GM19452 (cell line): ENCODE measurements at regions not wholly inside any gene's neighbourhood (a gene's known extent, or its start where the extent isn't known, plus 50 kb on each side); places are given as distances from the start of the nearest gene placed in this dataset.
A peak's percentile ranks its signal among the peaks of the same experiment; 100 is the strongest.

ENCODE experiments used
- ATAC-seq: cut with Tn5 transposase; IDR thresholded peaks from one replicate; pipeline ENCODE4 v1.9.1; 2021; ENCODE audit not compliant: unreplicated experiment

DNA sequence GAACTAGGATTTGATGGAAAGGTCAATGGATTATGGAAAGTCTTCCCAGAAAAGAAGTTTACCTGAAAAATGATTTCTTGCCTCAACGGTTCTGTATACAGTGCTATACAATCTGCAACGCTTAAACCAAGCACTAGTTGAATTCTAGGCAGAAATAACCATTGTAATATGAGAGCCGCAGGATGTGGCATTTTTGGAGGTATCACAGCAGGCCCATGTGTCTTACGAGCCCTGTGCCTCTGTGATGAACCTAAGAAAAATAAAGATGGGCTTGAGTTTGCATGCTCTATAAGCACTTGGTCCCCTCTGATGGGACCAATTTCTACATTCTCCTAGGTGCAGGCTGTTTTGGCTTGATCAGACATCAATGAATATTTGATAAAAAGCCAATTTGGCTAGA lies 78.7 kb upstream of the RFC3 start:
- no peak for ATAC-seq

DNA sequence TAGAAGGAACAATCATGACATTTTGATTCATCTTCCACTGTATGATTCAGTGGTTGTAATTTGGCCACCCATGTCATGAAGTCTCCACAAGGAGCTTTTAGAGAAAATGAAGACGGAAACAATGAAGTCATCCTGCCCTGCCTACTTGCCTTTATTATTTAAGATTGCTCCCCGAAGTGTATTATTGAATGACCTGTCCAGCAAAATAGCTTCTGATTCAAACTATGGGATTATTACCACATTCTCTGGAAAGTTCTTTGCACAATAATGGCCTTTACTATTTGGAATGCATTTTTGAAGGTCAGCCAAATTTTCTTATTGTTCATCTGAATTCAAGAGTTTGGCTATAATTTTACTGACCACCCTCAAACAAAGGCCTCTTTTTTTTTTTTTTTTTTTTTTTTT lies 77.8 kb upstream of the RFC3 start:
- no peak for ATAC-seq

DNA sequence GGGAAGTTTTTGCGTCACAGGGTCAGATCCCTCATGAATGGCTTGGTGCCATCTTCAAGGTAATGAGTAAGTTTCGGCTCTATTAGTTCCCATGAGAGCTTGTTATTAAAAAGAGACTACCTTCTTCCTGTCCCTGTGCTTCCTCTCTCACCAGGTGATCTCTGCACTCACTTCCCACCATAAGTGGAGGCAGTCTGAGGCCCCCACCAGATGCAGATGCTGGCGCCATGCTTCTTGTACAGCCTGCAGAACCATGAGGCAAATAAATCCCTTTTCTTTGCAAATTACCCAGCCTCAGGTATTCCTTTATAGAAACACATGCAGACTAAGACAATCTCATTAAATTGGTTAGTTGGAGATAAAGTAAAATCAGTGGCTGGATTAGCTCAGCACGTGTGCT lies 75.6 kb upstream of the RFC3 start:
- ATAC-seq = no peak

DNA sequence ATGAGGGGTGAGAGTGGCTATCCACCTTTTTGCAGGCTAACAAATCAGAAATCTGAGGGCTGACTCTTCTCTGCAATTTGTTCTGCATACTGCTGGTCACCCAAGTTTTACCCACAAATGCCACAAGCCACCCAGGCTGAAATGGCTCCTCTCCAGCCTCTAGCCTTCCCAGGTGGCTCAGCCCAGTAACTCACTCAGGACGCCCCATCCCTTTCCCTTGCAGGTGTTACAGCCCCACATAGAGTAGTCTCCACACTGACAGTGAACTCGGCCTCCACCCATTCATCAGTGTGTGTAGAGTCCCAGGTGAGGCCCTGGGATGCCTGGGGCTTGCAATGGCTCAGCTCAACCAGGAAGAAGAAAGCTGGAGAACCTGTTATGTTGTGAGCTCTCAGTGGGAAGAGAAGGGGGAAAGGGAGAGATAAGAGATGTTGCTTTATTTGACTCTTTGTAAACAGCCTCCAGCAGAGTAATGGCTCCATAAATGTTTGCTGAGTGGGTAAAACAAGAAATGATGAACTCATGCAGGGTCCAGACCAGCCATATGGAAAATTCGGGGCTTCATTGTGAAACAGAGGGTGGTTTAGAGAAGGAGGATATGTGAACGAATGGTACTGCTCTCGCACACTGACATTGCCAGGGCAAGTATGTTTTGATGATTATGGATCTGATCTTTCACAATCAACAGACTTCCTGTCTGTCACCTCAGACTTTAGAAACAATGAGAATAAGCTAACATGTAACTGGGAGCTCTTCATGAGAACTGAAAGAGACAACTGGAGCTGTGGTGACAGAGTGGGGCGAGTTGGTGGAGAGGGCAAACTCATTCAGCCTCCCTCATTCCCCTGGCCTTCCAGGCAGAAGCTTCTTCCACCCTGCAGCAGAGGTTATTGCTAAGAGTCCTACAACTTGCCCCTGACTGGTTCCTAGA lies 74.2 kb upstream of the RFC3 start:
- ATAC-seq = peak; percentile 69

DNA sequence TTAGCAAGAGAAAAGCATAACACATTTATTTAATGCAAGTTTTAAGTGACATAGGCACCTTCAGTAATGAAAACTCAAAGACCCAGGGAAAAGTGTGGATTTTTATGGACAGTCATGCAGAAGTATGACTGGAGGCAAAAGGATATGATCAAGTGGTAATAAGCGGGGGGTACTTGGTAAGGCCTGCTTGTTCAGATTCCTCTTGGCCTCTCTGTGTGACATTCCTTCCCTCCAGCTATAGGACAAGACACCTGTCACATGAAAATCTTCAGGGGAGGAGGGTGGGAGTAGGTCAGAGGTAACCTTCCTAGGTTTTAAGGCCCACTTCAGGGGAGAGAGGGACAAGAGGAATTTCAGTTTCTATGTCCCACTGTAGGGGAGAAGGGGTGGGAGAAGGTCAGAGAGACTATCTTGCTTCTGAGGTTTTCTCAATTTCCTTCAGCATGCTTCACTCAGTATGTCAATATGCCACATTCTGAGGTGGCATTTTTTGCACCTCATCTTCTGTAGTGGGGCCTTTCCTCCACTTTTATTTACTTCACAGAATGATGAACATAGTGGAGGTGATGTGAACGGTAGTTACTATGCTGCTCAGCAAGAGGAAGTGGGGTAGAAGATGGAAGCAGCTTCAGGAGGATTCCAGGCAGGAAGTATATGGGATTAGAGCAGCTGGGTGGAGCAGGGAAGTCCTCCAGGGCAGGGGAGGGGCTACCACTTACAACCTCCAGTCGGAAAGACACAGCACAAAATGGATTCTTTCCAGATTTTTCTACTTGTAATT lies 73.2 kb upstream of the RFC3 start:
- ATAC-seq = no peak

DNA sequence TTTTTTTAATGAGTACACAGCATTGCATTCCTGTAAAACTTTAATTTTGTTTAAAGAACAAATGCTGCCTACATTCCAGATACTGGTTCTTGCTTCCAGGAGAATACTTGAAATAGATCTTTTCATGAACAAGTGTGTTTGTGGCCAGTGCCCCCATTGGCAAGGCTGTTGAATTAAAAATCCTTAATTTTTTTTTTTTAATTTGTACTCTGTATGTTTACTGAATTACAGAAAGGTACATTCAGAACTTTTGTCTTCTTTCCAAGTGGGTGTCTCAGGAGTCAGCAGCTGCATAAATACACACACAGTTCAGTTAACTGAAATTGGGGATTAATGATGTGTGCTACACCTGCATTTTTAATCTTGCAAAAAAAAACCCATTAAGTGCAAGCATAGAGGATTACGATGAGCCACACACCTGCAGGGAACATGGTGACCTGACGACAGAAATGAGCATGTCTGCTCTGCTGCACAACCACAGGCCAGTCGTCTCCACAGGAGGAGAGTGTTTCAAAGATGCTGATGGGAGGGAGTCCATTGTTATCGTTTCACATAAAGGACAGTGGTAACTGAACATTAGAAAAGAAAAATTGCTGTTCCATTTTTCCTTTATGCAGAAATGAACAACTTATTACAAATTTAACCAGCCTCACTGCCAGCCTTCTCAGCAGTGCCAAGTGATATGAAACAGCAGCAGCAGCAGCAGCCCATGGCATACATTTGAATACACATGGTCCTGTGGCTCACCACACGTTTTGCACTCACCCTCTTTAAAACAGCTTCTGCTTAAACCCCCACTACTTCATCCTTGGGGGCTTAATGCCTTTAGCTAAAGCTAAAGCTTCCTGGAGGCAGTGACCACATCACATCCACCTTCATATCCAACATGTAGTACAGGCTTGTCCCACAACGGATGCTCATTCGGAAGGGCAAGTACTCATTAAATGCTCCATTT lies 72.3 kb upstream of the RFC3 start:
- peak; percentile 54 for ATAC-seq

DNA sequence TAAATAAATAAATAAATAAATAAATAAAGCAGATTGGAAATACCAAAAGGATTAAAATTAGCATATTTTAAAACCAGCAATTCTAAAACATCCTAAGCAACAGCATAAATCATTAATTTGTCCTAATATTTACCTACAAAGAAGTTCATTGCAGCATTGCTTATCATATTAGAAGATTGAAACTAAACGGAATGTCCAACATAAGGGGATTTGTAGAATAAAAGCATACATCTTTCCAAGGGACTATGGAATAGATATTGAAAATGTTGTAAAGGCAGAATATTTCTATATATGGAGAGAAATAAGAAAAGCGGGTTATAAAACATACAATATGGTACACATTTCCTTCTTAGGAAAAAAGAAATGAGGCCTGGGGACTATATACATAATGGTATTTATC lies 71.1 kb upstream of the RFC3 start:
- ATAC-seq = no peak

DNA sequence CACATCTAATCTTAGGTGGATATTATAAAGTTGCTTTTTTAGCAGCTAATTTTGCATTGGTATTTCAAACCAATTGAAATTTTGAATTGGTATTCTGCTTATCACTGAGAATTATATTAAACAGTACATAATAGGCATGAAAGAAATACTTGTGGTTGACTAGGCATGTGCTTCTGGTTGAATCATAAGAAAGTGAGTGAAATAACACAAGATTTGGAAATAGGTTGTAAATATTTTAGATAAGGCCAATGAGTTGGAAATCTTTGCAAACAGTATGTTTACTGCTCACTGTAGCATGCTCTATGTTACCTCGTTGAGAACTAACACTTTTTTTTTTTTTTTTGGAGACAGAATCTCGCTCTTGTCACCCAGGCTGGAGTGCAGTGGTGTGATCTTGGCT lies 66.8 kb upstream of the RFC3 start:
- ATAC-seq = no peak

DNA sequence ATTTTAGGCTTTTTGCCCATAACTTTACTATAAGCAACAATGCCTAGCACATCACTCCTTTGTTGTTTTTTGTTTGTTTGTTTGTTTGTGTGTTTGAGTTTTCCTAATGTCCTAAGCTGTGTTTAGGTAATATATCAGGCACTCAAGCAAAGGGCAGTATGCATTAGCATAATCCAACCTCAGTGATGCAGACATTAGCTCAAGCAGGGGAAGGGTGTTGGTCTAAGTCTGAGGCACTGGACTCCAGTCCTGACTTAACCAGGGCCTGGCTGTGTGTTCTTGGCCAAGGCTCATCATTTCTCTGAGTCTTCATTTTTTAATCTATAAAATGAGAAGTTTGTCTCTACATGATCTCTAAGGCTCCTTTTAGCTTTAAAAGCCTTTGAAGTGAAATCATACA lies 65.9 kb upstream of the RFC3 start:
- no peak for ATAC-seq

DNA sequence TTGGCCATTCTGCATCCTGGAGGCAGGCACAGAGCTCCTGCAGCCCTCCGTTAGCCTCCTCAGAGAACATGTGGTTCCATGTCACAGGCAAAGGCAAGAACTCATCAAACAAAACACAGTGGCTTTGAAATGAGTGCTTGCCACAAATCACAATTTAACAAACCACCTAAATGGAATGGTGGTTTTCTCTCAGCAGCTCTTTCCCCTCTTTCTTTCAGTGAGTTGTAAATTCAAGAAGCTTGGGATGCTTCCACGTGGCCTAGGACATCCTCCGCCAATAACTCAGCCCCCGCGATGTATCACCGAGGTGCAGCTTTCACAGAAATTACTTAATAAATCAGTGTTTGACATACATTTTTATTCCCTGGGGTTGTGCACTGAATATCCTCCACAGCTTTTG lies 65.4 kb upstream of the RFC3 start:
- ATAC-seq = no peak

DNA sequence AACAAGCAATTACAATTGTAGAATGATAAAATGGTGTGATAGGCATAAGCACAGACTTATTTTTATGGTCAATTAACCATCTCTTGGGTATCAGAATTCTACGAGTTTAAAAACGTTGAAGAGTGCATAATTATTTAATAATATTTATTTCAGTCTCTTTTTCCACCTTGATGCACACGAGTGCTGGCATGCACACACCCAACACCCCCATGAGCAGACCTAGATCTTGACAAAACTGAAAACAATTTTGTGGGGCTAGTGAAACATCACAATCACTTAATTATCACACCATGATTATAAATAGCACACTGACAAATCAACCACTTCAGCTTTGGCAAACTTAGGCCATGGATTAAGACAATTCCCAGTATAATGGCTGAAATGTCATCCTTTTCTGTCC lies 61.0 kb upstream of the RFC3 start:
- no peak for ATAC-seq

DNA sequence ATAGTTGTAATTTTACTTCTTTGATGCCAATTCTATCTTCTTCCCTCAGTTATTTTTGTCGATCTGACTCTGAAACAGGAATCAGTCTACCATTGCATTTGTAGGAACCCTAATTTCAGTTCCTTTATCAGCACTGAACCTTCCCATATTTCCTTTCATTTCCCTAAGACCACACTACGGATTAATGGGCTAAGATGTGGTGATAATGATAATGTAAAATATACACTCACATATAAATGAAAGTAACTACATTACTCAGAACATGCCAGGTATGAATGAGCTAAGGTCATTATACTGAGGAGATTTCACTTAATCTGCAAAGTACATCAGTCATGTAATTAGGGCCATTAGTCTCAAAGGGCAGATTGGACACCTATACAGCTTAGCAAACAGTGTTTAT lies 60.2 kb upstream of the RFC3 start:
- peak; percentile 73 for ATAC-seq

DNA sequence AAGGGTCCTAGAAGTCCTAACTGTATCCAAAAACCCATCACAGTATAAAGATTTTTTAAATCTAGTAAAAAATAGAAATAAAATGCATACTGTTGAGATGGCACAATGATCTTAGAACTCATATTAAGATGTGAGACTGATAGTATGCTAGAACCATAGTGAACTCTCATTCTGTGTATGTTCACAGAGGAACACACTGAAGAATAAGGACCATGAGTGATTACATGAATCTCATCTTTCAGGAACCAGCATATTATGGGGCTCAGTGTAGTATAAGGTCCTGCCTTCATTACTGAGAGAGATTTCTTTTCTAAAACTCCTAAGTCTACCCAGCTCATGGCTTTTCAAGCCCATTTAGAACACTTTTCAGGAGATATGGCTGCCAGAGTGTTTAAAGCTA lies 59.8 kb upstream of the RFC3 start:
- ATAC-seq = peak; percentile 74

DNA sequence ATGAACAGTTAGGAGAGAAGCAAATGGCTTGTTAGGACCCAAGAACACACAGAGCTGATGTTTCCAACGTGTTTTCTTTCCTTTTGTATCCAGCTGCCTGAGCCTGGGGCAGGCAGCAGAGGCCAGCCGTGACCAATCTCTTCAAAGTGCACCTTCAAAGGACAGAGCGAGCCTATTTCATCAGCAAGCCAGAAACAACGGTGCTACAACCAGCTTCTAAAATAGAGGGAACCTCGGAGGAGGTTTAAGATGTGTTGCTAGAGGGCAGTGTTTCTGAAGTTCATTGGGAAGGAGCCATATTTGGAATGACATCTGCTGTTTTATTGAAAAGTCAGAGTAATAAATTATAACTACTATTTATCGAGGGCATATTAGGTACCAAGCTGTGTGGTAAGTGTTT lies 56.2 kb upstream of the RFC3 start:
- ATAC-seq = no peak

DNA sequence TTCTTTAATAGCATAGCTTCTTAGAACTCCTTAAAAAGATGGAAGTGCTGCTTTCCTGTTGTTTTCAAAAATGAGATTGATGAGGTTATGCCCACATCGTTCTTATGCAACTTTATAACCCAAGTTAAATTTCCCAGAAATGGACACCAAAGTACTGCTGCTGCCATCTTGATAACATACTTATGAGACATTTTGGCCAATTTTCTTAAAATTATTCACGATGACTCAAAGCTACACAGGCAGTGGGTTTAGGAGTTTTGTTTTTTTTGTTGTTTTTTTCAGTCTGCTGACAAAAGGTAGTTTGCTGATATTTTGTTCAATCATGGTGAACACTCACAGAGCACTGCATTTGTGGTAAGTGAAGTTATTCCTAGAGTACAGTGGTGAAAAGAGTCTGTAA lies 54.9 kb upstream of the RFC3 start:
- no peak for ATAC-seq

DNA sequence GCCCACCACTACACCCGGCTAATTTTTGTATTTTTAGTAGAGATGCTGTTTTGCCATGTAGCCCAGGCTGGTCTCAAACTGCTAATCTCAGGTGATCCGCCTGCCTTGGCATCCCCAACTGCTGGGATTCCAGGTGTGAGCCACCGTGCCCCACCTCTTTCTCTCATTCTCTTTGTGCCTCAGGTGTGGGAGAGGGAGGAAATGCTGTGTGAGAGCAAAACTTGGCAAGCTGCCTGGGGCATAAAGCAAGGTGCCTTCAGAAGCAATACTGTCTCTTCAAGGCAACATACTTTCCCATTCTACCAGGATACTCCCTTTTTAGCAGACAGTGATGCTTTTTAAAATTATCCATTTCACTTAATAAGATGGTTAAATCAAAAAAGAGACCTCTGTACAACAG lies 53.2 kb upstream of the RFC3 start:
- ATAC-seq = no peak

DNA sequence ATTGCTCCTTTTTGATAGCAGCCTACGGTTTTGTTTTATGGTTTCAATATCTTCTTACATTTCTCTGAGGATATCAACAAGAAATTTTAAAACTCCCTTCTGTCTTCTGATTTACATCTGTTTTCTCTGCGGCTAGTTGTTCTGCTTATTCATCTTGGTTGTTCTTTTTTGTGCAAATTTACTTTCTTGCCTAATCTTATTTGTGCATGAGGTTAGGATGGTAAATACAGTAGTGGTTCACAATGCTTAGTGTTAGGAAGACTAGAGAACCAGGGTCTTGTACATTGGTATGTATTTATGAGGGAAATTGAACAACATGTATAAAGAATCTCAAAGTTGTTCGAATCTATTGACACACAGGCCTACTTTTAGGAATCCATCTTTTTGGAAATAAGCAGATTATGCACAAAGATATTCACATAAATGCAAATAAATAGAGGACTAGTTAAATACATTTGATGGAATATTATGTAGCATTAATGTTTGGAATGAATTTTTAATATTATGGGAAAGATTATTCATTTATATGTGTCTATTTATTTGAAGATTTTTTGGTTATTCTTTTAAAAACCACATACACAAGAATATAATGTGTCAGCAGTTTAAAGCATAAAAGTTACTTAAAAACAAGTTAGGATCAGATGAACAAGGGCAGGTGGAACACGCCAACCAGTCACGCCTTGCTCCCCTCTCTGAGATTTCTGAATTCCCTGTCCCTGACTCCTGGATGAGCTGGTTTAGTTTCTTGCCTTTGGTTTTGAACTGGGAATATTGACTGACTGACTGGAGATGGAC lies 51.4 kb upstream of the RFC3 start:
- no peak for ATAC-seq

DNA sequence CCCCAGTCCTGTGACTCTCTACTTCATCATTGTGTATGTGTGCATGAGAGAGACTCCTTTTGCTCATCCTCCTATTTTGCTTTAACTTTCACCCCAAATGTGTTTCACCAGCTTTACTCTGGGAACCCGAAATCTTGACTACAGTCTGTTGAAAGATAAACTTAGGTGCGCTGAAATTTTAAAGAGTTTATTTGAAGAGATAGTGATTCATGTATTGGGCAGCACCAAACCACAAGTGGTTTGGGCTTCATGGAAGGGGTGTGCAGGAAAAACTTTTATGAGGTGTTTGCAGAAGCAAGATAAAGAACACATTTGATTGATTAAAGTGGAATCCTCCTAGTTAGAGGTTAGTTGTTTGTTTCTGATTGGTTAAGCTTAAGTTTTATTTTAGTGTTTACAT lies 50.8 kb upstream of the RFC3 start:
- no peak for ATAC-seq
